ENCODE measurements at regions not wholly inside any gene's neighbourhood (a gene's known extent, or its start where the extent isn't known, plus 50 kb on each side); places are given as distances from the start of the nearest gene placed in this dataset.
"Not testable (repeated sequence)": the region's sequence is repeated elsewhere in the genome, so short reads cannot be mapped to it uniquely, and the experiment has no call there.

DNA sequence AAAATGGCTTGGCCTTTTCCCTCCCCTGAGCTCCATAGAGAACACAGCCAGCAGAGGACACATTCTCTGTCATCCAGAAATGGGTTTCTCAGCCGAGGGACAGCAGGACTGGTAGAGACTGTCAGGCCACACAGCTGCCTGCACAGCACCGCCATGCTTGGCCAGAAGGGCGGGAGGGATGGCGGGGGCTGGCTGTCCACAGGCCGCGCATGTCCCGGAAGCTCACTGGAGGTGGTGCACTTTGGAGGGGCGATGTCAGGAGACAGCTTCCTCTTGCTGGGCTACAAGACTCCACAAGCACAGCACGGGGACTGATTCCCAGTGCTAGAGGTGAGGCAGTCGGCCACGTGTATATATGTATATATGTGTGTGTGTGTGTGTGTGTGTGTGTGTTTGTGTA lies 125.3 kb downstream of the GOLGA6L4 start:
- not testable (repeated sequence) for H3K36me3 Mint-ChIP-seq, DNase-seq, H3K4me3 Mint-ChIP-seq, H3K9me3 Mint-ChIP-seq, H3K27ac Mint-ChIP-seq, H3K27me3 Mint-ChIP-seq, H3K4me1 Mint-ChIP-seq

DNA sequence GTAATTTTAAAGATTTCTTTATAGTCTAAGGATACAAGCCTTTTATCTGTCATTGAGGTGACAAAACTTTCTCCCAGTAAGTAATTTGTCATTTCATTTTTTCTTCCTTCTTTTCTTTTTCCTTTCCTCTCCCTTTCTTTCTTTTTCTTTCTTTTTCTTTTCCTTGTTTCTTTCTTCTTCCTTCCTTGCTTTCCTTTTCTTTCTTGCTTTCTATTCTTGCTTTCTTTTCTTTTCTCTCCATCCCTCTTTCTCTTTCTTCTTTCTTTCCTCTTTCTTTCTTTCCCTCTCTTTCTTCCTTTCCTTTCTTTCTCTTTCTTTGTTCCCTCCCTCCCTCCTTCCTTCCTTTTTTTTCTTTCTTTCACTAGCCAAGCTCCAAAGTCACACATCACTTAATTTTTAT lies 148.8 kb downstream of the GOLGA6L4 start:
- H3K9me3 Mint-ChIP-seq, H3K4me3 Mint-ChIP-seq, H3K36me3 Mint-ChIP-seq, DNase-seq, H3K27ac Mint-ChIP-seq, H3K4me1 Mint-ChIP-seq: not testable (repeated sequence)
- H3K27me3 Mint-ChIP-seq: peaks cover 14% of the 10 kb centered on the region

DNA sequence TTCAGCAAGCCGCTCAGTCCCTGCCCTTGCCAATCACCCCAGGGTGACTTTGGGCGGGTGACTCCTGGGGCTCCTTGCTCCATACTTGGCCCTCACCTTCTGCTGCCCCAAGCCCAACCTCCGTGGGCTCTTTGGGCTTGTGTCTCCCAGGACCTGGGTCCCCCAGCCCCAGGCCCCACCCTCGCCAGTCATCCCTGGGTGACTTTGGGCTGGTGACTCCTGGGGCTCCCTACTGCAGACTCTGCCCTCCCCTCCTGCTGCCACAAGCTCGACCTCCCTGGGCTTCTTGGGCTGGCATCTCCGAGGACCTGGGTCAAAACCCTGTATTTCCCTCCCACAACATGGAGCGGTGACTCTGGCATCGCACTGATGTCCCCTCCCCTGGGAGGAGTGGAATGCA lies 151.5 kb downstream of the GOLGA6L4 start:
- DNase-seq: no peak
- H3K4me1 Mint-ChIP-seq: no peaks in the 10 kb centered on the region
- no peak overlapping the region for H3K27ac Mint-ChIP-seq
- no peaks in the 10 kb centered on the region for H3K36me3 Mint-ChIP-seq
- peaks cover 1% of the 10 kb centered on the region for H3K9me3 Mint-ChIP-seq
- peaks cover 23% of the 10 kb centered on the region for H3K27me3 Mint-ChIP-seq
- H3K4me3 Mint-ChIP-seq: no peak overlapping the region

DNA sequence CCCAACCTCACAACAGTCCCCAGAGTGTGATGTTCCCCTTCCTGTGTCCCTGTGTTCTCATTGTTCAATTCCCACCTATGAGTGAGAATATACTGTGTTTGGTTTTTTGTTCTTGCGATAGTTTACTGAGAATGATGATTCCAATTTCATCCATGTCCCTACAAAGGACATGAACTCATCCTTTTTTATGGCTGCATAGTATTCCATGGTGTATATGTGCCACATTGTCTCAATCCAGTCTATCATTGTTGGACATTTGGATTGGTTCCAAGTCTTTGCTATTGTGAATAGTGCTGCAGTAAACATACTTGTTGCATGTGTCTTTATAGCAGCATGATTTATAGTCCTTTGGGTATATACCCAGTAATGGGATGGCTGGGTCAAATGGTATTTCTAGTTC lies 152.6 kb downstream of the GOLGA6L4 start:
- H3K36me3 Mint-ChIP-seq: not testable (repeated sequence)
- H3K27me3 Mint-ChIP-seq: peaks cover 23% of the 10 kb centered on the region

DNA sequence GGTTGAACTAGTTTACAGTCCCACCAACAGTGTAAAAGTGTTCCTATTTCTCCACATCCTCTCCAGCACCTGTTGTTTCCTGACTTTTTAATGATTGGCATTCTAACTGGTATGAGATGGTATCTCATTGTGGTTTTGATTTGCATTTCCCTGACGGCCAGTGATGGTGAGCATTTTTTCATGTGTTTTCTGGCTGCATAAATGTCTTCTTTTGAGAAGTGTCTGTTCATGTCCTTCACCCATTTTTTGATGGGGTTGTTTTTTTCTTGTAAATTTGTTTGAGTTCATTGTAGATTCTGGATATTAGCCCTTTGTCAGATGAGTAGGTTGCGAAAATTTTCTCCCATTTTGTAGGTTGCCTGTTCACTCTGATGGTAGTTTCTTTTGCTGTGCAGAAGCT lies 153.1 kb downstream of the GOLGA6L4 start:
- not testable (repeated sequence) for H3K9me3 Mint-ChIP-seq, DNase-seq, H3K36me3 Mint-ChIP-seq, H3K27ac Mint-ChIP-seq, H3K4me1 Mint-ChIP-seq, H3K4me3 Mint-ChIP-seq
- H3K27me3 Mint-ChIP-seq: peaks cover 23% of the 10 kb centered on the region

More for the DNA sequence above, 152.6 kb downstream of the GOLGA6L4 start:
- not testable (repeated sequence) for H3K9me3 Mint-ChIP-seq, H3K4me1 Mint-ChIP-seq, DNase-seq, H3K27ac Mint-ChIP-seq, H3K4me3 Mint-ChIP-seq

DNA sequence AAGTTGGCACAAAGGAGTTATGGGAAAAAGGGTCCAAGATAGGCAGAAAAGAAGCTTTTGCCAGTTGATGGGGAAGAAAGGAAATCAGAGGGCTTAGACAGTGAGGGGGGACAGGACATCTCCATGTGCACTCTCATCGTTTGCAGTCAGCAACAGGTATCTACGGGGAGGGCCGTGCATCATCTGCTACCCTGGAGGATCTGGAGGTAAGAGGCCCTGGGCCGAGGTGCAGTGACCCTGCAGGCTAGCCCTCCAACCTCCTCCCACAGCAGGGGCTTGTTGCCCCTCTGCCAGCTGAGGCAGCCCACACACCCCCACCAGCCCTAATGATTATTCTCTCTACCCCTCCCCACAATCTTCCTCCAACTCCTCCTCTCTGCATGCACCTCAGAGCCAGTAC lies 154.8 kb downstream of the GOLGA6L4 start:
- not testable (repeated sequence) for H3K4me1 Mint-ChIP-seq, H3K27ac Mint-ChIP-seq, H3K36me3 Mint-ChIP-seq

DNA sequence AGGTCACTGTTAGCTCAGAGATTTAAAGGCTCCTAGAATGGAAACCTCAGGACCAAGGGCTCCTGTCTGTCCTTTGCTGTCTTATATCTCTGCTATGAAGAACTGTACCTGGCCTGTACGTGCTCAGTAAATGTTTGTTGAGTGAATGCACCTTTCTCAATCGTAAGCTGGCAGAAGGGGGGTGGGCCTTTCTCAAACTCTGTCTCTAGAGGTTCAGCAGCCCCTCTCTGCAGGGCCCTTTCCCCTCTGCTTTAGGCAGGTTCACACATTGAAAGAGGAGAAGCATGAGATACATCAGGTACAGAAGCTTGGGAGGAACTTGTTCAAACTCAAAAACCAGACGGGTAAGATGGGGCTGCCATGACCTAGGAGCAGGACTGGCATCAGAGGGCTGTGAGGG lies 155.6 kb downstream of the GOLGA6L4 start:
- Mint-ChIP-seq H3K27ac (peak overlapping the region; percentile 9), H3K27me3 (peaks cover 16% of the 10 kb centered on the region), H3K4me3 (no peak overlapping the region), H3K9me3 (peaks cover 1% of the 10 kb centered on the region), H3K36me3 (no peaks in the 10 kb centered on the region), H3K4me1 (no peaks in the 10 kb centered on the region)
- DNase-seq: no peak

More for the DNA sequence above, 154.8 kb downstream of the GOLGA6L4 start:
- not testable (repeated sequence) for H3K9me3 Mint-ChIP-seq, DNase-seq, H3K4me3 Mint-ChIP-seq
- H3K27me3 Mint-ChIP-seq: peaks cover 16% of the 10 kb centered on the region

DNA sequence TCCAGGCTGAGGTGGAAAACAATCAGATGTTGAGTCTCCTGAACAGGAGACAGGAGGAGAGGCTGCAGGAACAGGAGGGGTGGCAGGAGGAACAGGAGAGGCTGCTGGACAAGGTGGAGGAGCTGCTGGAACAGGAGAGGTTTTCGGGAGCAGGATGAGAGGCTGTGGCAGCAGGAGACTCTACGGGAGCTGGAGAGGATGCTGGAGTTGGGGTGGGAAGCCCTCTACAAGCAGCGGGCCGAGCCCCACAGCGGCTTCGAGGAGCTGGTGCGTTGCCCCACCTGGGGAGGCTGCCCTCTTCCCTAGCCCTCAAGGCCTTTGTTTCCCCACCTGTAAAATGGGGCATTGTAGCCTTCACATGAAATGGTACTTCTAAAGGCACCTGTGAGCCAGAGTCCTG lies 156.4 kb downstream of the GOLGA6L4 start:
- H3K4me3 Mint-ChIP-seq, H3K27ac Mint-ChIP-seq, DNase-seq, H3K36me3 Mint-ChIP-seq, H3K9me3 Mint-ChIP-seq, H3K4me1 Mint-ChIP-seq: not testable (repeated sequence)
- H3K27me3 Mint-ChIP-seq: peaks cover 16% of the 10 kb centered on the region

DNA sequence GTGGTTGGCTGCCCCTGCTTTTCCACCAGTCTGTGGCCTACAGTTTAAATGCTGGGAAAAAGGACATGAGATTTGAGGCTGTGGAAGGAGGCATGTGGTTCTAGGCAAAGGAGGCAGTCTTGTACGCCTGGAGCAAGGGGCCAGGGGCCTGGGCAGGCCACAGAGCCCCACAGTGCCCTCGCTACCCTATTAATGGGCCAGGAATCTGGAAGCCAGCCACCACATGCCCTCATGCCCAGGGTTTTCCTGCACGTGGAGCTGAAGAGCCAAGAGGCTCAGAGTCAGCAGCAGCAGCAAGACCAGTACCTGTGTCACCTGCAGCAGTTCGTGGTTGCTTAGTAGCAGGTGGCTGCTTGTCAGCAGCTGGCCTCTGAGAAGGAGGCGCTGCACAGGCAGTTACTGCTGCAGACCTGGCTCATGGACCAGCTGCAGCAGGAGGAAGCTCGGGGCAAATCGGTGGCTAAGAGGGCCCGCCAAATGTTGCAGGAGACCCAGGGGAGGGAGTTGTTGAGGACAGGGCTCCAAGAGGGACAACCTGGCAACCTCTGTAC lies 157.9 kb downstream of the GOLGA6L4 start:
- H3K27ac Mint-ChIP-seq, H3K9me3 Mint-ChIP-seq, H3K36me3 Mint-ChIP-seq, H3K4me1 Mint-ChIP-seq, DNase-seq, H3K4me3 Mint-ChIP-seq: not testable (repeated sequence)
- H3K27me3 Mint-ChIP-seq: peaks cover 15% of the 10 kb centered on the region

DNA sequence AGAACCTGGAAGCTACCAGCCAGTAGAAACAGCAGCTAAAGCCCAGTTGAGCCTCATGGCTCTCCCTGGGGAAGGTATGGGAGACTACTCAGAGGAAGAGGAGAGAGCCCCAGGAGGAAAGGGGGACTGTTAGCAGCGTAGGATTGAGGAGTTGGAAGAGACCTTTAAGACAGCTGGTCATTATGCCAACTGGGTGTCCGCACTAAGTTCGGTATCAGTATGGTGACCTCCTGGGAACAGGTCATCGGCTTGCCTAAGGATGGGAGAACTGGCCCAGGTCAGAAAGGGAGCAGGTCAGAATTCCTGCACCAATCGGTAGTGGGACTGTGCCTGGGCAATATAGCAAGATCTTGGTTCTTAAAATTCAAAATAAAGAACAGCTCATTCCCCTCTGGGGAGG lies 158.4 kb downstream of the GOLGA6L4 start:
- H3K27ac Mint-ChIP-seq: not testable (repeated sequence)

DNA sequence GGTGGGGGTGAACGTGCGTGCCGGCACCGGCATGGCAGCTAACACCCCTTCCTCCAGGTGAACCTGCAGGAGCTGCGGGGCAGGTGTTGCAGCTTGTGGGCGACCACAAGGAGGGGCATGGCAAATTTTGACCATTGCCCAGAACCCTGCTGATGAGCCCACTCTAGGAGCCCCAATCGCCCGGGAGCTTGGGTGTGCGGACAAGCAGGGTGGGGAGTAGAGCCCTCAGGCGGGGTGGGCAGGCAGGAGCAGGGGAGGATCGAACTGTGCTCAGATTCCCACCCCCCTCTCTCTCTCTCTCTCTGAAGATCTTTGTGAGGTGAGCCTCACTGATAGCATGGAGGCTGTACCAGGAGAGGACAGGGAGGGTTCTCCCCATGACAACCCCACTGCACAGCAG lies 159.8 kb downstream of the GOLGA6L4 start:
- not testable (repeated sequence) for H3K4me1 Mint-ChIP-seq, H3K4me3 Mint-ChIP-seq, H3K27ac Mint-ChIP-seq

More for the DNA sequence above, 158.4 kb downstream of the GOLGA6L4 start:
- peaks cover 12% of the 10 kb centered on the region for H3K27me3 Mint-ChIP-seq
- H3K4me3 Mint-ChIP-seq, H3K9me3 Mint-ChIP-seq, H3K4me1 Mint-ChIP-seq, H3K36me3 Mint-ChIP-seq, DNase-seq: not testable (repeated sequence)

DNA sequence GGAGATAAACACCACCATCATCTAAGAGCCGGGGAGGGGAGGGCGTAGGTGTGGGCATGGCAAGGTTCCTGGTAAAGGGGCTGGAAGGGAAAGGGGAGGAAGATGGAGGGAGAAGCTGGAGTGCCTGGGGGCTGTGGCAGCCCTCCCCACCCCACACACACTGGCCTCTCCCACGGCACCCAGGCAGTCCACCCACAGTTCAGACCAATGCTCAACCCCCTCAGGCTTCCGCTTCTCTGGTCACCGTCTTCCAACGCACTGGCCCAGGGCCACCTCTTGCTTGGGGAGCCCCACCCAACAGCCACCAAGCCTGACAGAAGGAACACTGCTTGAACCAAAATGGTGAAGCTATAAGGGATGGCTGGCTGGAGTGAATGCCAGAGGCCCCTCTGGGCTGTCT lies 160.3 kb downstream of the GOLGA6L4 start:
- H3K4me3 Mint-ChIP-seq, H3K27me3 Mint-ChIP-seq, H3K36me3 Mint-ChIP-seq, DNase-seq, H3K4me1 Mint-ChIP-seq, H3K9me3 Mint-ChIP-seq, H3K27ac Mint-ChIP-seq: not testable (repeated sequence)

More for the DNA sequence above, 159.8 kb downstream of the GOLGA6L4 start:
- not testable (repeated sequence) for H3K36me3 Mint-ChIP-seq, H3K27me3 Mint-ChIP-seq, H3K9me3 Mint-ChIP-seq, DNase-seq

DNA sequence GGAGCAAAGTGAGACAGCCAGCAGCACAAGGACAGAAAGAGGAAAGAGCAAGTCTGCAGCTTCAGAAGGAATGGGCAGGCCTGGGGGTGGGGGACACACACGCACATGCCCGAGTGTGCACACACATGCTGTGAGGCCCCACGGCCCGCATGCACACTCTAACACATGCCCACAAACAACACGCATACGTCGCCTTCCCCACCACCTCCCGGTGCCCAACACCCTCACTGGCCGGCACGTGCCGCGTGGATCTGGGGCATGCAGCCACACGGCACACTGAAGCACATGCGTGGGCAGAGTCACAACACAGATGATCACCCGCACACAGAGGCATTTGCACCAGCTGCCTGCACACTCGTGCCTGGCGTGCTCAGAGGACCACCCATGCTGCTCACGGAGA lies 161.5 kb downstream of the GOLGA6L4 start:
- H3K4me1 Mint-ChIP-seq, H3K27me3 Mint-ChIP-seq, H3K36me3 Mint-ChIP-seq, H3K9me3 Mint-ChIP-seq, H3K27ac Mint-ChIP-seq, H3K4me3 Mint-ChIP-seq, DNase-seq: not testable (repeated sequence)

DNA sequence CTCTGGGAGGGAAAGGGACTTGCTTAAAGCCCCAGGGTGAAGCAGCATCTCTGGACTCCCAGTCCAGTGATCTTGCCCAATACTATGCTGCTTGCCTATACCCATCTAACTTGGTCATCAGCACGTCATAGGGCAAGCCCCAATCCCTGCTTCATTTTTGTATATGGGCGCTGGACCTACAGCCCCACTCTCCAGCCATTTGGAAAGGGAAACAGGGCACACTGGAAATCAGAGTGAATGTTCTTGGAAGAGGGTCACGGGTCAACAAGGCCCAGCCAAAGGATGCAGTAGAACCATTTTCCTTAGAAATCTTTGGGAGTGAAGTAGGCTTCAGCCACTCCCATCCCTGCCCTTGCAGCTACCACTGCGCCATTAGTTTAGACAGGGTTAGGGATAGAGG lies 162.5 kb downstream of the GOLGA6L4 start:
- H3K9me3 Mint-ChIP-seq, H3K27me3 Mint-ChIP-seq, H3K27ac Mint-ChIP-seq, DNase-seq, H3K4me1 Mint-ChIP-seq, H3K36me3 Mint-ChIP-seq, H3K4me3 Mint-ChIP-seq: not testable (repeated sequence)

DNA sequence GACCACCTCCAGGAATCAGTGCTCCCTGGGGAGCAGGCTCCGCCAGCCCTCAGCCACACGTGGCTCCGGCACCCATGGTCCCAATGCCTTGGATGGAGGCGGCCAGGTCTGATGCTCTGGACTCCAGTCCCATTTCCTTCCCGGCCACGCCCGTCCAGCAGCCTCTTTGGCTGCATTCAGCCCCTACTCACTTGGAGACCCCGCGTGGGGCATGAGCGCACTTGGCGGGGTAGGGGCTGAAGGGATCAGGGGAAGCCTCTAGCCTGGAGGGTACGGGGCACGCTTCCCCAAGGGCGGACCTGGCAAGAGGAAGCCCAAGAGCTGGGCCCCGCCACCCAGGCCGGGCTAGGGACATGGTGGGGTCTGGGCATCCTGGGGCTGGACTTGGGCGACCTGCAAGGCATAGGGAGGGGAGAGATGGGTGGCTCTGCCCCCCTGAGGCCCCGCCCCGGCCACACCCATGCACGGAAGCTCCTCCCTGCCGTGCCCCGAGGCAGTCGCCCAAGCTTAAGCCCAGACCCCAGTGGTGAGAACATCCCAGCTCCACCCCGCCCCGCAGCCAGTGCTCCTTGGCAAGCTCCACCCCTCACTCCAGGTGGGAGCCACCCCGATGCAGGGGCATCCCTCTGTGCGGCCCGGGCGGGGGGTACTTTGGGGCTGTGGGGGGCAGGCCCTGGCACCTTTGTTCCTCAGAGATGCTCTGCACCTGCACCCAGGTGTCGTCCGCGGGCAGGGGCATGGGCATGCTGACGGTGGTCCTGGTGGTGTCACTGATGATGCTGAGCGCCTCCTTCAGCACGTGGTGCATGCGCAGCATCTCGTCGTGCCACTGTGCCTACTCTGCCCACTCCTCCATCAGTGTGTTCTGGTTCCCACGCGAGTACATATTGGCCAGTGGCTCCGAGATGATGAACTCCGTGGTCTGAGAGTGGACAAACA lies 163.5 kb downstream of the GOLGA6L4 start:
- no peaks in the 10 kb centered on the region for H3K4me1 Mint-ChIP-seq

More for the DNA sequence above, 163.5 kb downstream of the GOLGA6L4 start:
- Mint-ChIP-seq H3K27ac (no peak overlapping the region), H3K4me3 (no peak overlapping the region), H3K36me3 (no peaks in the 10 kb centered on the region), H3K9me3 (no peaks in the 10 kb centered on the region), H3K27me3 (no peaks in the 10 kb centered on the region)
- DNase-seq: no peak
